GM12892 (cell line): ENCODE measurements at regions not wholly inside any gene's neighbourhood (a gene's known extent, or its start where the extent isn't known, plus 50 kb on each side); places are given as distances from the start of the nearest gene placed in this dataset.

Source experiments
- DNase-seq: peaks from one replicate; pipeline ENCODE4 v3.0.0; 2011; ENCODE audit not compliant: insufficient read length
- FAIRE-seq: peaks from 2 replicates; lab custom pipeline; 2011; peaks lifted over from hg19 to GRCh38; lab: Jason Lieb, UNC
- POLR2A ChIP-seq: IDR thresholded peaks from 2 replicates; pipeline ENCODE4 v1.6.1; 2011; ENCODE audit warnings: low read depth, low read length, control low read depth
- POLR2AphosphoS5 ChIP-seq: IDR thresholded peaks from 2 replicates; pipeline ENCODE4 v1.6.1; 2011; ENCODE audit warnings: low read depth, low read length, control low read depth
- TAF1 ChIP-seq: IDR thresholded peaks from 2 replicates; pipeline ENCODE4 v1.6.1; 2011; ENCODE audit warnings: low read depth, mild to moderate bottlenecking, control low read depth, low read length, borderline replicate concordance

DNA sequence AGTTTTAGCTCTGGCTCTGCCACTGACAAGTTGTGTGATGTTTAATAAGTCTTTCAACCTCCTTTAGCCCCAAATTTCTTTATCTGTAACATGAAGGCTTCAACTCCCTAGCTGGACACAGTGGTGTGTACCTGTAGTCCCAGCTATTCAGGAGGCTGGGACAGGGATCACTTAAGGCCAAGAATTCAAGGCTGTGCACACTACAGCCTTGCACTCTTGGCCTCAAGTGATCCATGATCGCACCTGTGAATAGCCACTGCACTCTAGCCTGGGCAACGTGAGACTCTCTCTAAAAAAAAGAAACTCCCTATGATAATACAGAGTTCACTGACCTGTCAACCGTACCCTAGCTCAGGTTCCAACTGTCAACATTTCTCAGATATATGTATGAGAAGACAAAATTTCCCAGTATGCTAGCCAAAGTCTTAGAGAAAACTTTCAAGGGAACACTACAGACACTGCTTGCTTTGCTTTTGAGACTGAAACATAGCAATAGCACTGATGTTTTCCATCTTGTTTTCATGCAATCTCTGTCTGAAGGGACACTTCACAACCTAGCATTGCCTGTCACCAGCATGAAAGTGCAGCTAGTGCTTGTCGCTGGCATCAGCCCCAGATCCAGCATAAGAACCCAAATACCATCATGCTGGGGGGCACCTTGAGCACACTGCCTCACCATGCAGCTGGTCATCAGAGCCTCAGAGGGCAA is 51.6 kb upstream of the PTPN13 start:
- TF ChIP-seq POLR2AphosphoS5 (no peak), POLR2A (no peak), TAF1 (no peak)
- no peak for DNase-seq
- no peak for FAIRE-seq

DNA sequence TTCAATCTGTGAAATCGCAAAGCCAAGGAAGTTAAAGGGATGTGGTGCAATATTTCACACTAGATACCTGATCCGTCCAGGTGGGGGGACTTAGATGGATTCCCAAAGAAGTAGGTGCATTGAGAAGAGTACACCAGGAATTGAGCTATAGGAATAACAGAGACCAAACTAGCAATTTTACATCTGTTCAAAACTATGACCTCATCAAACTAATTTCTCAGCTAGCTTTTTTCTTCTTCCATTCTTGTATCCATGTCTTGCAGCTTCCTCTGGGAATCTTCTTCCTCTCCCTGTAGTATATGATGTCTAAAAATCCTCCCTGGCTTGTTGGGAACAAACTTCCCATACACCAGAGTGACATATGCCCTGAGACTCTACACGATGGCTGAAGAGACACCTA is 51.0 kb upstream of the PTPN13 start:
- FAIRE-seq: no peak
- no peak for DNase-seq
- no peak for TF ChIP-seq POLR2AphosphoS5
- no peak for TF ChIP-seq POLR2A
- no peak for TF ChIP-seq TAF1

DNA sequence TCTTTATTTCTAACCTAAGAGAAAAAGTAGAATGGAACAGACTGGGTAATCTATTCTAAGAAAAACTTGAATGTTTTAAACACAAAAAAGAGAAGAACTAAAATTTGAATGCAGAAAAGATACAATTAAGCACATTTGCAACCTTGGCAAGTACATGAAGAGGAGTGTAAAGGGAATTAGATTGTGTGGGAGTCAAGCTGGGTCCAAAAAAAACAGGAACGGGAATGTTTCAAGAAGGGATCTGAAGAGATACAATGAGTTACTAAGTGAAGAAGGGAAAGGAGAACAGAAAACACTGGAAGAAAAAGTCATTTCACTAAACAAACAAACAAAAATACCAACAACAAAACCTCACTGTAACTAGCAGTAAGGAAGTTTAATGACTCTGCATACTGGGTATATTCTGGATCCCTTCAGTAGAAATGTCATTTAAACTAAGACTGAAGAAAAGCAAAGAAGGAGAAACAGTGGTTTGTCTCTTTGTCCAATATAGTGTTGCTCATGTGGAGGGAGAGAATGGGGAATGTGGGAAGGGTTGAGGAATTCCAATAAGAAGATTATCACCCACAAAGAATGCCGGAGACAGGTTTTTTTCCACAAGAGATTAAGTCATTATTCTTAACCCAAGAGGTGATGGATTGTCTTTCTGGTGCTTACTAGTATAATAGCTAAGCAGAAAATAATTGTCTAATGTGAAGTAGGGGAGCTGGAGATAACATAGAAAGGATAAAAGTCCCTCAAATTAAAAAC is 50.4 kb upstream of the PTPN13 start:
- DNase-seq: no peak
- TF ChIP-seq POLR2A: no peak
- FAIRE-seq: no peak

- no peak for FAIRE-seq
- DNase-seq: no peak
- no peak for TF ChIP-seq TAF1
- no peak for TF ChIP-seq POLR2A
- no peak for TF ChIP-seq POLR2AphosphoS5
Observed at GRCh38 chr4:86544310-86544966, 49.7 kb upstream of the PTPN13 start.
